Natural killer cell treated with Interleukin-12 subunit alpha and Interleukin-12 subunit beta and Interleukin-15 and Interleukin-18, amount 100 ng/mL, for 72 hours (primary cell): ENCODE measurements at regions not wholly inside any gene's neighbourhood (a gene's known extent, or its start where the extent isn't known, plus 50 kb on each side); places are given as distances from the start of the nearest gene placed in this dataset.
"Not testable (repeated sequence)": the region's sequence is repeated elsewhere in the genome, so short reads cannot be mapped to it uniquely, and the experiment has no call there.

Experiments
- ATAC-seq, 2 donors: fragments of 150-1000 bp; cut with Tn5 transposase in 1 of 2; sonication (Bioruptor Pico), chemical (Tn5 transposase) in 1 of 2; 2 replicates each; pipeline ENCODE4 v1.10.0; 2021
- DNase-seq: peaks from one replicate; pipeline ENCODE4 v3.0.0; 2022; ENCODE audit warnings: low spot score
- H3K27ac Mint-ChIP-seq, 2 donors: 1 replicate in 1 of 2; 2 replicates in 1 of 2; pipeline ENCODE4 v1.8.0; 2022; ENCODE audit warnings: mixed read lengths in 2 of 2, mild to moderate bottlenecking in 1 of 2, moderate library complexity in 1 of 2
- H3K27me3 Mint-ChIP-seq, 2 donors: 1 replicate in 1 of 2; 2 replicates in 1 of 2; pipeline ENCODE4 v1.8.0; 2022; ENCODE audit warnings: mixed read lengths in 2 of 2
- H3K36me3 Mint-ChIP-seq: one replicate; pipeline ENCODE4 v1.8.0; 2022; ENCODE audit warnings: mixed read lengths
- H3K4me1 Mint-ChIP-seq, 2 donors: 1 replicate in 1 of 2; 2 replicates in 1 of 2; pipeline ENCODE4 v1.8.0; 2022; ENCODE audit warnings: low read depth in 2 of 2, mixed read lengths in 2 of 2, mild to moderate bottlenecking in 1 of 2
- H3K4me3 Mint-ChIP-seq: one replicate; pipeline ENCODE4 v1.8.0; 2022; ENCODE audit warnings: mixed read lengths
- H3K9me3 Mint-ChIP-seq: 2 replicates; pipeline ENCODE4 v1.8.0; 2022; ENCODE audit warnings: mixed read lengths

DNA sequence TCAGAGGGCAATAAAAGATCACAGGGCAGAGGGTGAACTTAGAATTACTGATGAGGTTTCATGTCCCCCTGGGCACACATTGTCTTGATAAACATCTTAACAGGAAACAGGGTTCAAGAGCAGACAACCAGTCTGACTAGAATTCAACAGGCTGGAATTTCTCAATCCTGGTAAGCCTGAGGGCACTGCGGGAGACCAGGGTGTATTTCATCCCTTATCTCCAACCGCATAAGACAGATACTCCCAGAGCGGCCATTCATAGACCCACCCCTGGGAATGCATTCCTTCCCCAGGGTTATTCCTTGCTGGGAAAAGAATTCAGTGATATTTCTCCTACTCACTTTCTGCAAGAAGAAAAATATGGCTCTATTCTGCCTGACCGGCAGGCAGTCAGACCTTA lies 549.5 kb upstream of the ADGRB3 start:
- H3K36me3 Mint-ChIP-seq, DNase-seq, H3K9me3 Mint-ChIP-seq, H3K27ac Mint-ChIP-seq, H3K4me3 Mint-ChIP-seq, H3K4me1 Mint-ChIP-seq, ATAC-seq, H3K27me3 Mint-ChIP-seq: not testable (repeated sequence)

DNA sequence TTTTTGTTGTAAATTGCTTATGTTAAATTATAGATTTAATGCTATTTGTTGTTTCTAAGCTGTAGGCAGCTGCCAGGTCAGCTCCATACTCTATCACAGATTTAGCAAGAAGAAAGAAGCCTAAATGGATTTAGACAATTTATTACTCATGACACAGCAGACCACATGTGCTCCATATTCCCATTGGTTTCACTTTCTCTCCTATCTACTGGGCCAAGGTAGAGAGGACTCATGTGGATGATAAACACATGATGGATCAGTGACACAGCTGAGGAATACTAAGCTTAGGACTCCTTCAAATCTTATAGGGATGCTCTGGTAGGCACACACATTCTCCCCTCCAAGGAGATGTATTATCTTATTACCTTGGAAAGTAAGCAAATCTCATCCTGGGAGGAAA lies 553.0 kb upstream of the ADGRB3 start:
- Mint-ChIP-seq H3K9me3 (peaks cover 4% of the 10 kb centered on the region), H3K4me1 (no peaks in the 10 kb centered on the region), H3K36me3 (no peaks in the 10 kb centered on the region), H3K27ac (no peak overlapping the region), H3K4me3 (no peak overlapping the region), H3K27me3 (no peaks in the 10 kb centered on the region)
- no peak for DNase-seq
- ATAC-seq: no peak

DNA sequence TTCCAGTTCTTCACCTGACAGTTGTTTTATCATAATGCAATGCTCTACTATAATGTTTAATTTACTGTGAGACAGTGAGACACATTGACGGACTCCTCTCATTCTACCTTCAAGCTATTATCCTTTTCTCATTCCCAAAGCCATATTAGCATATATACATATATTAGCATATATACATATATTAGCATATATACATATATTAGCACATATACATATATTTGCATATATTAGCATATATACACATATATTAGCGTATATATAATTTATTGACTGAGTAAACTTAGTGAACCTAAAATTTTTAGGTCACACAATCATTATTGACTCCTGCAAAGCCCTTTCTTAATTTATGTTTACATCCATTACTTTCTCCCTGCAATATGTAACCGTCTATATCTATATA lies 555.0 kb upstream of the ADGRB3 start:
- Mint-ChIP-seq H3K4me3 (no peak overlapping the region), H3K27ac (no peak overlapping the region), H3K4me1 (no peaks in the 10 kb centered on the region), H3K27me3 (no peaks in the 10 kb centered on the region), H3K9me3 (peaks cover 4% of the 10 kb centered on the region), H3K36me3 (no peaks in the 10 kb centered on the region)
- ATAC-seq (no peak), DNase-seq (no peak)

DNA sequence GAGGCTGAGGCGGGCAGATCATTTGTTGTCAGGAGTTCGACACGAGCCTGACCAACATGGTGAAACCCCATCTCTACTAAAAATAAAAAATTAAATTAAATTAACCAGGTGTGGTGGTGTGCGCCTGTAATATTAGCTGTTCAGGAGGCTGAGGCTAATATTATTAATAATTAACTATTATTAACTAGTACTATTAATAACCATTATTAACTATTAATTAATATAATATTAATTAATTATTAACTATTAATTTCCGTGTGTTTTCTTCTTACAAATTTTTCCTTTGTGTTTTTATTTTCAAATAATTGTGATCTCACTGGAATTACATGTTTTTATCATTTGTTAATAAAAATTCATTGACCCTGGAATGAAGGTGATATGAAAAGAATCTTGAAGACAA lies 557.4 kb upstream of the ADGRB3 start:
- no peak for DNase-seq
- Mint-ChIP-seq H3K4me3 (no peak overlapping the region), H3K27ac (no peak overlapping the region), H3K27me3 (no peaks in the 10 kb centered on the region), H3K9me3 (peaks cover 4% of the 10 kb centered on the region), H3K4me1 (no peaks in the 10 kb centered on the region), H3K36me3 (no peaks in the 10 kb centered on the region)
- no peak for ATAC-seq

DNA sequence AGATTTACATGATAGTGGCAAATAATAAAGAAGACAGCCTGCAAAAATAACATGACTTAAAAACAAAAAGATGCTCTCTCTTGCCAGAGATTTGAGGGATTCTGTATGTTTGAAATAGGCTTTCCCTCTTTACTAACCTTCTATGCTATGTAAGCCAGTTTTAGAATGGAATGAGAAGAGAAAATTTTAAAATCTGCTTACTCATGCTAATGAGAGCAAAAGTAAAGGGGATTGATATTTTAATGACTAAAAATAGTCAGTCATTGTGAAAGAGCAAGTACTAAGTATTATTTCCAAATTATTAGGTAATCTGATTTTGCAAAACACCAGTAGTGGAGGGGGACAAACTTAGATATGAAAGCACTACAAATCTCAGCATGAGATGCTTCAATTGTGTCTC lies 563.3 kb upstream of the ADGRB3 start:
- peaks cover 7% of the 10 kb centered on the region for H3K9me3 Mint-ChIP-seq

DNA sequence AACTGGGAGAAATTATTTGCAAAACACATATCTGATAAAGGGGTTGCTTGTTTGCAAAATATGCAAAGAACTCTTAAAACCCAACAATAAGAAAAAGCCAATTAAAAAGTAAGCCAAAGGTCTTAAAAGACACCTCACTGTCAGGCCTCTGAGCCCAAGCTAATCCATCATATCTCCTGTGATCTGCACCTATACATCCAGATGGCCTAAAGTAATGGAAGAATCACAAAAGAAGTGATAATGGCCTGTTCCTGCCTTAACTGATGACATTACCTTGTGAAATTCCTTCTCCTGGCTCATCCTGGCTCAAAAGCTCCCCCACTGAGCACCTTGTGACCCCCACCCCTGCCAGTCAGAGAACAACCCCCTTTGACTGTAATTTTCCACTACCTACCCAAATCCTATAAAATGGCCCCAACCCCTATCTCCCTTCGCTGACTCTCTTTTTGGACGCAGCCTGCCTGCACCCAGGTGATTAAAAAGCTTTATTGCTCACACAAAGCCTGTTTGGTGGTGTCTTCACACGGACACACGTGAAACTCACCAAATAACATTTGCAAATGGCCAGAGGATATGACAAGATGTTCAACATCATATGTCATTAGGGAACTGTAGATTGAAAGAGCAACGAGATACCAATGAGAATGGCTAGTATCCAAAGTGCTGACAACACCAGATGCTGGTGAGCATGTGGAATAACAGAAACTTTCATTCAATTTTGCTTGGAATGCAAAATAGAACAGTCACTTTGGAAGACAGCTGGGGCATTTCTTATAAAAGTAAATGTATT lies 565.0 kb upstream of the ADGRB3 start:
- H3K9me3 Mint-ChIP-seq: peaks cover 7% of the 10 kb centered on the region
- no peaks in the 10 kb centered on the region for H3K36me3 Mint-ChIP-seq
- no peak overlapping the region for H3K4me3 Mint-ChIP-seq
- no peak overlapping the region for H3K27ac Mint-ChIP-seq
- no peaks in the 10 kb centered on the region for H3K4me1 Mint-ChIP-seq
- DNase-seq (no peak), ATAC-seq (no peak)
- H3K27me3 Mint-ChIP-seq: no peaks in the 10 kb centered on the region

More for the DNA sequence above, 563.3 kb upstream of the ADGRB3 start:
- Mint-ChIP-seq H3K4me3 (no peak overlapping the region), H3K4me1 (no peaks in the 10 kb centered on the region), H3K27me3 (no peaks in the 10 kb centered on the region), H3K27ac (no peak overlapping the region), H3K36me3 (no peaks in the 10 kb centered on the region)
- DNase-seq: no peak
- no peak for ATAC-seq

DNA sequence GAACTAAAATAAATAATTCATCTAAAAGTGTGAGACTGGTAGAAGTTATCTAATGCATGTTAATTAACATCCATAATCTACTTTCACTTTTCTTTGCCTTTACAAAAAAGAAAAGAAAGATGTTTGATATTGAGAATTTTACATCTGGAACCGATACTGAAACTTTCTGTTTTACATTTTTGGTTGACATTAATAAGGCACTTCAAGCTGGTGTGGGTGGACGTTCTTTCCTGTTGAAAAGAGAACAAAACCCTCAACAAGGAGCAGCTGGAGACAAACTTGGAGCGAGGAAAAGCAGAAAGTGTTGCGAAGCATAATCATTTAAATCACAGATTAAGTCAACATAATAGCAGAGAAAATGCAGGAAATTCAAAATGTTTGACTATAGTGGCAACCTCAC lies 575.2 kb upstream of the ADGRB3 start:
- Mint-ChIP-seq H3K36me3 (no peaks in the 10 kb centered on the region), H3K4me1 (no peaks in the 10 kb centered on the region), H3K4me3 (no peak overlapping the region), H3K27ac (no peak overlapping the region), H3K9me3 (peaks cover 5% of the 10 kb centered on the region), H3K27me3 (no peaks in the 10 kb centered on the region)
- ATAC-seq: no peak
- no peak for DNase-seq

DNA sequence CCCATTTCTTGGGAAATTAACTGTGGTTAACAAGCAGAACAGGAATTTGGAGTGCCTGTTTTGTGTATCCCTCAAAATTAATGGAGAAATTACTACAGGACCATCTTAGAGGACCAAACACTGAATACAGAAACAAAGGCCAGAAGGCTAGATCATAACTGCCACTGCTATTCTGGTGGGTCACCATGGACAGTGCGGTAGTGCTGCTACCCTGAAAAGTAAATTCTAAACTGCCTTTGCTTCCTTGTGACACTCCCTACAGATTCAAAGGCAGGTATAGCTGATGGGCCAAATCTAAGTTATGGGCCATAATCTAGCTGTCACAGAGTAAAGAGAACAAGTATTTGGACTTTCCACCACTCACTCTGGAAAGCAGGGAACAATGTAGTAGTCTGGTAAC lies 575.8 kb upstream of the ADGRB3 start:
- H3K36me3 Mint-ChIP-seq: no peaks in the 10 kb centered on the region
- H3K4me1 Mint-ChIP-seq: no peaks in the 10 kb centered on the region
- H3K4me3 Mint-ChIP-seq: no peak overlapping the region
- peaks cover 3% of the 10 kb centered on the region for H3K9me3 Mint-ChIP-seq
- H3K27ac Mint-ChIP-seq: no peak overlapping the region
- ATAC-seq (no peak), DNase-seq (no peak)
- H3K27me3 Mint-ChIP-seq: no peaks in the 10 kb centered on the region

DNA sequence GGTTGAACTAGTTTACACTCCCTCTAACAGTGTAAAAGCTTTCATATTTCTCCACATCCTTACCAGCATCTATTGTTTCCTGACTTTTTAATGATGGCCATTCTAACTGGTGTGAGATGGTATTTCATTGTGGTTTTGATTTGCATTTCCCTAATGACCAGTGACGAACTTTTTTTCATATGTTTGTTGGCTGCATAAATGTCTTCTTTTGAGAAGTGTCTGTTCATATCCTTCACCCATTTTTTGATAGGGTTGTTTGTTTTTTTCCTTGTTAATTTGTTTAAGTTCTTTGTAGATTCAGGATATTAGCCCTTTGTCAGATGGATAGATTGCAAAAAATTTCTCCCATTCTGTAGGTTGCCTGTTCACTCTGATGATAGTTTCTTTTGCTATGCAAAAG lies 578.5 kb upstream of the ADGRB3 start:
- not testable (repeated sequence) for H3K4me1 Mint-ChIP-seq, DNase-seq, H3K9me3 Mint-ChIP-seq, H3K27ac Mint-ChIP-seq, H3K36me3 Mint-ChIP-seq, ATAC-seq, H3K27me3 Mint-ChIP-seq, H3K4me3 Mint-ChIP-seq

DNA sequence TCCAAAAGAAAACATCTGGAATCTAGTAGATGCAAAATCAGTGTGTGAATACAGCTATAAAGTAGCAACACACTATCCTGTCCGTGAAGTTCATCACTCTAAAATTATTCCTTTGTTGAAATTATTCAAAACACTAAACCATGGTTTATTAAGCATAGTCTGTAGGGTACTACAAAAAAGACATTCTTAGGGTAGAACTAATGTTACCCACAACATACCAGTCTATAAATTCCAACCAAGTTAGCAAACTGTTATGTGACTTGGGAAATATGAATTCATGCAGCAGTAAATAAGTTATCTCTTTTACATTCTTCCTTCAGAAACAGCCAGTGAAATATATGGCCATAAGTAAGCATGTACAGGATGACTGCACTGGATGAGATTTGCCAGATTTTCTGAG lies 580.3 kb upstream of the ADGRB3 start:
- no peaks in the 10 kb centered on the region for H3K36me3 Mint-ChIP-seq
- ATAC-seq (no peak), DNase-seq (no peak)
- no peak overlapping the region for H3K27ac Mint-ChIP-seq
- peaks cover 7% of the 10 kb centered on the region for H3K9me3 Mint-ChIP-seq
- H3K27me3 Mint-ChIP-seq: no peaks in the 10 kb centered on the region
- no peaks in the 10 kb centered on the region for H3K4me1 Mint-ChIP-seq
- H3K4me3 Mint-ChIP-seq: no peak overlapping the region

DNA sequence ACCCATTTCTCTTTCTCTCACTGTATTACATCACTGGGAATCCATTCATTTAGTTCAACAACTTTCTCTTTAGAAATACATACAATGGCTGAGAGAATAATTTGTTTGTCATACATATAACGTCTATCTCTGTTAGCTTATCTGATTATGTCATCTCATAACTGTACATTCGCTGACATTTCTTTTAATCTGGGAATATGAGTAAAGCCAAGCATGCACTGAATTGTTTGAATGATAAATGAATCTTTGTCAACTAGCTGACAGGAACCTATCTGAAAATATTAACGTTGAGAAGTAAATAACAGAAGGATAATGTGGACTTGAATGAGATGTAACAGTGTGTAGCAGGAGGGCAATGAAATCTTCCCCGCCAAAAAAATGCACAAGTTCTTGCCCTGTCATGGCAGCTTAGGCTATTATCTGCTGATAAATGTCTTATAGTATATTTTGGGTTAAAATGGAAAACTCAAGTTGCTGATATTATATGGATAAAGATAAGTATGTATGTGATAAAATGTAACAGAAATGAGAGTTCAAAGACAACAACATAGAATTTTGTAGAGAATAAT lies 581.2 kb upstream of the ADGRB3 start:
- no peak overlapping the region for H3K27ac Mint-ChIP-seq
- DNase-seq (no peak), ATAC-seq (no peak)
- no peaks in the 10 kb centered on the region for H3K4me1 Mint-ChIP-seq
- H3K36me3 Mint-ChIP-seq: no peaks in the 10 kb centered on the region
- peaks cover 9% of the 10 kb centered on the region for H3K9me3 Mint-ChIP-seq
- no peak overlapping the region for H3K4me3 Mint-ChIP-seq
- no peaks in the 10 kb centered on the region for H3K27me3 Mint-ChIP-seq

DNA sequence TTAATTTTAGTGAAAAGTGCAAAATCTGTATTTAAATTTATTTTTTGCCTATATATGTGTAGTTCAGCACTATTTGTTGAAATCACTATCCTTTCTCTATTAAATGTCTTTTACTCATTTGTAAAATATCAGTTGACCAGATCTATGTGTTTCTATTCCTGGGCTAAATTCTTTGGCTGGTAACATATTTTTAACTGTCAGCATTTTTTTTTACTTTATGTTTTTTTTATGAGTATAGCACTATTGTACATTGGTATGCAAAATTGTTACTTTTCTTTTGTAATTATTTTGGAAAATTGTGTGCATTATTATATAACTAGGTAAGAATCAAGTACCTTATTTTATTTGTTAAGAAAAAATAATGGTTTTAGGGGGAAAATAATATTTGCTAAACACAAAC lies 582.8 kb upstream of the ADGRB3 start:
- H3K27me3 Mint-ChIP-seq: no peaks in the 10 kb centered on the region
- ATAC-seq (no peak), DNase-seq (no peak)
- no peak overlapping the region for H3K27ac Mint-ChIP-seq
- no peaks in the 10 kb centered on the region for H3K36me3 Mint-ChIP-seq
- H3K4me1 Mint-ChIP-seq: no peaks in the 10 kb centered on the region
- H3K4me3 Mint-ChIP-seq: no peak overlapping the region
- peaks cover 8% of the 10 kb centered on the region for H3K9me3 Mint-ChIP-seq

DNA sequence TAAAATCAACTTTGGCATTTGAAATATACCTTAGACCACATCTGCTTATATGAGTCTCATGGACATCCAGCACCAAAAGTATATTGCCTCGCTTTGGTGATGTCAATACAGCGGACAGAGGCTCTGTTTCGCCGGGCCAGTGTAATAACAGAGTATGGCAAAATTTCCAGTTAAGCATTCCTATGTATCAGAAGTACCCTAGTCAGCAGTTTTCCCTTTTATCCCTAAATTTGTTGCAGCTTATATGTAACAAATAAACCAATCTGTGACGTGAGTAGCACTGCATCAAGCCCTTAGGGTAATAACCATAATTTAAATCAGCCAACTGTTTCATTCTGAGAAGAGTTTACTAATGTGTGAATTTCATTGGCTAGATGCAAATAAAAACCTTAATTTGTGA lies 585.5 kb upstream of the ADGRB3 start:
- Mint-ChIP-seq H3K27ac (no peak overlapping the region), H3K9me3 (peaks cover 8% of the 10 kb centered on the region), H3K4me3 (no peak overlapping the region), H3K36me3 (no peaks in the 10 kb centered on the region), H3K27me3 (no peaks in the 10 kb centered on the region), H3K4me1 (no peaks in the 10 kb centered on the region)
- no peak for DNase-seq
- ATAC-seq: no peak

DNA sequence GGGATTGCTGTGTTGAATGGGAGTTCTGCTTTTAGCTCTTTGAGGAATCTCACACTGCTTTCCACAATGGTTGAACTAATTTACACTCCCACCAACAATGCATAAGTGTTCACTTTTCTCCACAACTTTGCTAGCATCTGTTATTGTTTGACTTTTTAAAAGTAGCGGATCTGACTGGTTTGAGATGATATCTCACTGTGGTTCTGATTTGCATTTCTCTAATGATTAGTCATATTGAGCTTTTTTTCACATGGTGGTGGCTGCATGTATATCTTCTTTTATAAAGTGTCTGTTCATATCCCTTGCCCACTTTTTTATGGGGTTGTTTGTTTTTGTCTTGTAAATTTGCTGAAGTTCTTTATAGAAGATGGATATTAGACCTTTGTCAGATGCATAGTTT lies 588.3 kb upstream of the ADGRB3 start:
- DNase-seq (no peak), ATAC-seq (no peak)
- H3K36me3 Mint-ChIP-seq: no peaks in the 10 kb centered on the region

DNA sequence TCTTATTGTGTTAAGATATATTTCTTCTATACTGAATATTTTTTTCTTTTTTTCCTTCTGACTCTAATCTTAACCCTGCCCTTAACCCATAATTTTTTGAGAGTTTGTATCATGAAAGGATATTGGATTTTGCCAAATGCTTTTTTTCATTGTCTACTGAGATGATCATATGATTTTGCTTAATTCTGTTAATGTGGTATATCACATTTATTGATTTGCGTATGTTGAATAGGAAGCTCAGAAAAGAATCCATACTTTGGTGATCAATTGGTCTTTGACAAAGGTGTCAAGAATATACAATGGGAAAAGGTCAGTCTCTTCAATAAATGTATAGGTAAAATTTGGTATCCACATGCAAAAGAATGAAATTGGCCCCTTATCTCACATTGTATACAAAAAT lies 588.8 kb upstream of the ADGRB3 start:
- no peaks in the 10 kb centered on the region for H3K27me3 Mint-ChIP-seq
- H3K4me1 Mint-ChIP-seq: no peaks in the 10 kb centered on the region
- no peak overlapping the region for H3K27ac Mint-ChIP-seq
- DNase-seq (no peak), ATAC-seq (no peak)
- peaks cover 9% of the 10 kb centered on the region for H3K9me3 Mint-ChIP-seq
- H3K4me3 Mint-ChIP-seq: no peak overlapping the region
- no peaks in the 10 kb centered on the region for H3K36me3 Mint-ChIP-seq

More for the DNA sequence above, 588.3 kb upstream of the ADGRB3 start:
- no peak overlapping the region for H3K27ac Mint-ChIP-seq
- no peaks in the 10 kb centered on the region for H3K27me3 Mint-ChIP-seq
- no peaks in the 10 kb centered on the region for H3K4me1 Mint-ChIP-seq
- H3K9me3 Mint-ChIP-seq: peaks cover 9% of the 10 kb centered on the region
- H3K4me3 Mint-ChIP-seq: no peak overlapping the region
